GM23338 (cell line): ENCODE measurements at regions not wholly inside any gene's neighbourhood (a gene's known extent, or its start where the extent isn't known, plus 50 kb on each side); places are given as distances from the start of the nearest gene placed in this dataset.

Experiments
- CREB1 ChIP-seq: fragments of 250-450 bp; sonication (Bioruptor Pico); IDR thresholded peaks from 2 replicates; pipeline ENCODE4 v1.5.0; 2020; ENCODE audit warnings: low read depth, mild to moderate bottlenecking, moderate library complexity
- EZH2 ChIP-seq: fragments of 200-600 bp; sonication (generic); IDR thresholded peaks from one replicate; pipeline ENCODE4 v1.8.0; 2017; ENCODE audit warnings: antibody characterized with exemption, mild to moderate bottlenecking, low read depth; ENCODE audit not compliant: unreplicated experiment
- EZH2phosphoT487 ChIP-seq: fragments of 200-600 bp; sonication (generic); IDR thresholded peaks from one replicate; pipeline ENCODE4 v1.8.1; 2018; ENCODE audit warnings: antibody characterized with exemption; ENCODE audit not compliant: unreplicated experiment
- POLR2AphosphoS5 ChIP-seq: IDR thresholded peaks from 2 replicates; pipeline ENCODE4 v1.6.1; 2016; ENCODE audit warnings: antibody characterized with exemption, low read depth
- TF ChIP-seq, protein P1 (sequence below): IDR thresholded peaks from one replicate; pipeline ENCODE4 v1.6.1; 2018; ENCODE audit warnings: antibody characterized with exemption; ENCODE audit not compliant: unreplicated experiment
- TF ChIP-seq, protein P2 (sequence below), 2 experiments: fragments of 200-600 bp in 1 of 2; sonication (generic) in 1 of 2; conservative IDR thresholded peaks; 2 replicates each; pipeline versions ENCODE4 v1.5.1 to v1.6.1; 2016 to 2017; ENCODE audit warnings: antibody characterized with exemption in 2 of 2, low read depth in 2 of 2, mild to moderate bottlenecking in 2 of 2, moderate library complexity in 1 of 2

DNA sequence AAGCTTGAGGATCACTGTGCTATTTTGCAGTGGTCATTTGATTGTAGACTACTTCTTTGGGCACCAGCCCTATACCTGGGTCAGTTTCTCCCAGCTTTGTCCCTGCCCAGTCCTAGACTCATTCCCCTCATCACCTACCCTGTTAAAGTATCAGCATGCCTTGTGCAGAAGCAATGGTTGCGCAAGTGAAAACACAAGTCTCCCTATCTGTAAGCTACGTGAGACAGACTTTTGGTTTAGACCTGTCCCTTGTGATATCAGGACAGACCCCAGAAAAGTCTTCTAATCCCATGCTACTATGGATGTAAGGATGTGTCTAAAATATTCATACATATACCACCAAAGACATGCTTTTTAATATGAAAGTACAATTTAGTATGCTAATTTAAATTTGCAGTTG, 88.8 kb upstream of the ATP2B1 start:
- TF ChIP-seq, protein P1, sequence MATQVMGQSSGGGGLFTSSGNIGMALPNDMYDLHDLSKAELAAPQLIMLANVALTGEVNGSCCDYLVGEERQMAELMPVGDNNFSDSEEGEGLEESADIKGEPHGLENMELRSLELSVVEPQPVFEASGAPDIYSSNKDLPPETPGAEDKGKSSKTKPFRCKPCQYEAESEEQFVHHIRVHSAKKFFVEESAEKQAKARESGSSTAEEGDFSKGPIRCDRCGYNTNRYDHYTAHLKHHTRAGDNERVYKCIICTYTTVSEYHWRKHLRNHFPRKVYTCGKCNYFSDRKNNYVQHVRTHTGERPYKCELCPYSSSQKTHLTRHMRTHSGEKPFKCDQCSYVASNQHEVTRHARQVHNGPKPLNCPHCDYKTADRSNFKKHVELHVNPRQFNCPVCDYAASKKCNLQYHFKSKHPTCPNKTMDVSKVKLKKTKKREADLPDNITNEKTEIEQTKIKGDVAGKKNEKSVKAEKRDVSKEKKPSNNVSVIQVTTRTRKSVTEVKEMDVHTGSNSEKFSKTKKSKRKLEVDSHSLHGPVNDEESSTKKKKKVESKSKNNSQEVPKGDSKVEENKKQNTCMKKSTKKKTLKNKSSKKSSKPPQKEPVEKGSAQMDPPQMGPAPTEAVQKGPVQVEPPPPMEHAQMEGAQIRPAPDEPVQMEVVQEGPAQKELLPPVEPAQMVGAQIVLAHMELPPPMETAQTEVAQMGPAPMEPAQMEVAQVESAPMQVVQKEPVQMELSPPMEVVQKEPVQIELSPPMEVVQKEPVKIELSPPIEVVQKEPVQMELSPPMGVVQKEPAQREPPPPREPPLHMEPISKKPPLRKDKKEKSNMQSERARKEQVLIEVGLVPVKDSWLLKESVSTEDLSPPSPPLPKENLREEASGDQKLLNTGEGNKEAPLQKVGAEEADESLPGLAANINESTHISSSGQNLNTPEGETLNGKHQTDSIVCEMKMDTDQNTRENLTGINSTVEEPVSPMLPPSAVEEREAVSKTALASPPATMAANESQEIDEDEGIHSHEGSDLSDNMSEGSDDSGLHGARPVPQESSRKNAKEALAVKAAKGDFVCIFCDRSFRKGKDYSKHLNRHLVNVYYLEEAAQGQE = no peak
- TF ChIP-seq, protein P2, sequence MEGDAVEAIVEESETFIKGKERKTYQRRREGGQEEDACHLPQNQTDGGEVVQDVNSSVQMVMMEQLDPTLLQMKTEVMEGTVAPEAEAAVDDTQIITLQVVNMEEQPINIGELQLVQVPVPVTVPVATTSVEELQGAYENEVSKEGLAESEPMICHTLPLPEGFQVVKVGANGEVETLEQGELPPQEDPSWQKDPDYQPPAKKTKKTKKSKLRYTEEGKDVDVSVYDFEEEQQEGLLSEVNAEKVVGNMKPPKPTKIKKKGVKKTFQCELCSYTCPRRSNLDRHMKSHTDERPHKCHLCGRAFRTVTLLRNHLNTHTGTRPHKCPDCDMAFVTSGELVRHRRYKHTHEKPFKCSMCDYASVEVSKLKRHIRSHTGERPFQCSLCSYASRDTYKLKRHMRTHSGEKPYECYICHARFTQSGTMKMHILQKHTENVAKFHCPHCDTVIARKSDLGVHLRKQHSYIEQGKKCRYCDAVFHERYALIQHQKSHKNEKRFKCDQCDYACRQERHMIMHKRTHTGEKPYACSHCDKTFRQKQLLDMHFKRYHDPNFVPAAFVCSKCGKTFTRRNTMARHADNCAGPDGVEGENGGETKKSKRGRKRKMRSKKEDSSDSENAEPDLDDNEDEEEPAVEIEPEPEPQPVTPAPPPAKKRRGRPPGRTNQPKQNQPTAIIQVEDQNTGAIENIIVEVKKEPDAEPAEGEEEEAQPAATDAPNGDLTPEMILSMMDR (conservative IDR thresholded peaks at IDR 0.05; ENCODE audit: low read depth in 2 of 2) = no peak
- TF ChIP-seq POLR2AphosphoS5 (no peak), CREB1 (CRISPR knock-in tag) (no peak), EZH2phosphoT487 (no peak), EZH2 (no peak)
